GM19452 (cell line): ENCODE measurements at regions not wholly inside any gene's neighbourhood (a gene's known extent, or its start where the extent isn't known, plus 50 kb on each side); places are given as distances from the start of the nearest gene placed in this dataset.

Experiments
- ATAC-seq: cut with Tn5 transposase; IDR thresholded peaks from one replicate; pipeline ENCODE4 v1.9.1; 2021; ENCODE audit not compliant: unreplicated experiment

DNA sequence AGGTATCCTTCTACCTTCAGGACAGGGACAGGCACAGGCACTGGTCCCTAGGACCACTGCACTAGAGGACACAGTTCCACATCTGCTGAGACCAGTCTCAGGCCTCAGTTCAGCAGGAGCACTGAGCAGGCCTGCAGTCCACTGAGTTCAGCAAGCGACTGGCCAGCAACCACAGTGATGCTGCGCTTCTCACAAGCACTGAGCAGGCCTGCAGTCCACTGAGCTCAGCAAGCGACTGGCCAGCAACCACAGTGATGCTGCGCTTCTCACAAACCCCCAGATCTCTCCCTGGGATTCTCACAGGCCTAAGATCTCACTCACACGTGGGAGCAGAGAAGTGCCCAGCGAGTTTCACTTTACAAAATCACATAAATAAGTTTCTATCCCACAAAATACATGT, 140.6 kb downstream of the IRS2 start:
- no peak for ATAC-seq

DNA sequence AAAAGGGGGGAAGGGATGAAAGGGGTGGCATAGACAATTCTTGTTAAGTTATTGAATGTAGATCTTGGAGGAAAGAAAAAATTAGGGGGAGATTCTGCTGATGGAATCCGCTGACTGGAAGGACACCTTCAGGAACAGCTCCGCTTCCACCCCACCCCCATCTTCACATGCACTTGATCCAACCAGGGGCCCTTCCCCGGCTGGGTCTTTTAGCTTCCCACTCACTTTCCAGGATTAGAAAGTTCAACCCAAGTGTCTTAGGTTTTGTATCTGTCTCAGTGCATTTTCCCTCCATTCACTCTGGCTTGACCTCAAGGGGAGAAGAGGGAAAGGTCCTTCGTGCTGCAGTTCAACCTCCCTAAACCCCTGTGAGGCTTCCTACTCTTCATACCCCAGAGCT, 141.4 kb downstream of the IRS2 start:
- ATAC-seq, result no peak

DNA sequence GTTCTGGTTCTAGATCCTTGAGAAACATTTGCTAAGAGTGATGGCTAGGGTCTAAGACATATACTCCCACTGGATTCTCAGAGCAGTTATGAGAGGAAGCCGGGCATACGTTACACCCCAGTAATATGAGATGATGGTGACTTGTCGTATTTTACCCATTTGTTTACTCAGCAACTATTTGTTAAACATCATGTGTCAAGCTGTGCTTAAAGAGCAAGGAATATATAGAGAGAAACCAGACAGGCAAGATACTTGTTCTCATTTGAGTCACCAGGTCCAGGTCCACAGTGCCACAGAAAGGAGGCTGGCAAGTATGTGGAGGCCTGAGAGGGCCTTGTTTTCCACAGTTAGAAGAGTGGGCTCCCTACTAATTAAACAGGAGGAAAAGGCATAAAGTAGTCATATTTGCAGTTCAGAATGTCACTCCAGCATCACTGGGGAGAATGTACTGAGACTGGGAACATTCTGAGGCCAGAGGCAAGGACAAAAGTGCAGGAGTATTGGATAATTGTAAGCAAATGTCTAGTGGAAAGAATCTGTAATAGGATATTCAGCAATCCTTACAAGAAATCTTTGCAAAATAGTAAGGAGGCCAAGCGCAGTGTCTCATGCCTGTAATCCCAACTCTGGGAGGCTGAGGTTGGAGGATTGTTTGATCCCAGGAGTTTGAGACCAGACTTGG, 142.2 kb downstream of the IRS2 start:
- ATAC-seq, result no peak

DNA sequence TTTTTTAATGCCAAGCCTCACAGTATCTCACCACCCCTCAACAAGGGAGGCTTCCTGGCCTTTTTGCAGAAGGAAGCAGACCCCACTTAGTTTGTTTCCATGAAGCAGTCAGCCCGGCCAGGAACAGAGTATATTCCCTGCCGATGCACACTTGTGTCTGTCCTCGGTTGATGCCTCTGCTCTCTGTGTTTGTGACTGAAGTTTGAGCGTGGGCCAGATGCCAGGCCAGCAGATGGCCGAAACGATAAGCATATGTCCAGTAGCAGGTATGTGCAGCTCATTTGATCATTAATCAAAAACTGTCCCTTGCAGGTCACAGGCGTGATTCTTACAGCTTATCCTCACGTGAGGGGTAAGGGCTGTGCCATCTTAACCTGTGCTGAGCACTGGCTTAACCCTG, 144.0 kb downstream of the IRS2 start:
- no peak for ATAC-seq

DNA sequence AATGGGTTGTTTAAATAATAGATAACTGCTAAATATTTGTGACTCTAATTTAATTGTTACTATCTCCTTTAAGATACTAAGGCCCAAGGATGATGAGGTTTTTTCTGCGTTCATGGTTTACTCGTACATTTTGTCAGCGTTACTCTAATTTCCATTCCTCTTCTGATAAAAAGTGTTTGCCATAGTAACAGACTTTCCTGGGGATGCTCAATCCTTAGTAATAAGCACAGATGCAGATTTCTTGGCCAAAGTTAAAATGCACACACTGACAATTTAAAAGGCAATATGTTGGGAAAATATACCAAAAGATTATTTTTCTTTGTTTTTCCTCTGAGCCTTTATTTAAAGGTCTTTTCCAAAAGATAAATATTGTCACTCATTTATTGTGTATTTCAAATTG, 149.6 kb downstream of the IRS2 start:
- no peak for ATAC-seq

DNA sequence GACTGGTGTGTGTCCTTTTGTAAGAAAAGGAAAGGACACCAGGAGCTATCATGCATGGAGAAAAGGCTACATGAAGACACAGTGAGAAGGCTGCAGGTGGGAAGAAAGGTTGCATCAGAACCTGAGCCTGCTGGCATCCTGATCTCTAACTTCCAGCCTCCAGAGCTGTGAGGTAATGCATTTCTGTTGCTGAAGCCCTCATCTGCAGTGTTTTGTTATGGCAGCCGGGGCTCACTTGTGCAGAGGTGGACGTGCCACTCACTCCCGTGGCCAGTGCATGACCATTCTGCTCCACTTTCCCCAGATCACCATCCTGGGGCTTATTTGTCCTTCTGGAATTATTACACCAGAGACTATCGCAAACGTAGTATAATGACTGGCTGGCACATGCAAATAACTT, 155.3 kb downstream of the IRS2 start:
- no peak for ATAC-seq

DNA sequence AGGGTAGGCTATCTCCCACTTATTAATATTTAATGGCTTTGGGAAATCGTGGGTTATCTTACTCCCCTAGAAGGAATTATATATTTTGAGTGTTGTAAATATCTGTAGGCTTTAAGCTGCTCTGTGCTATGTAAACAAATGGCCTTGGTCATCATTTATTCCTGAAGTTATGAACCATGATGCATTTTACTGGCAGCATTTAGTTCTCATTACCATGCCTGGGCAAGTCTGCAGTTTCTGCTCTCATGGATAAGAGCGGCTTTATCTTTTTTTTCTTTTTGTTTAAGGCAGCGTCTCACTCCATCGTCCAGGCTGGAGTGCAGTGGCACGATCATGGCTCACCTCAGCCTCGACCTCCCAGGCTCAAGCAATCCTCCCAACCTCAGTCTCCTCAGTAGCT, 156.1 kb downstream of the IRS2 start:
- no peak for ATAC-seq

DNA sequence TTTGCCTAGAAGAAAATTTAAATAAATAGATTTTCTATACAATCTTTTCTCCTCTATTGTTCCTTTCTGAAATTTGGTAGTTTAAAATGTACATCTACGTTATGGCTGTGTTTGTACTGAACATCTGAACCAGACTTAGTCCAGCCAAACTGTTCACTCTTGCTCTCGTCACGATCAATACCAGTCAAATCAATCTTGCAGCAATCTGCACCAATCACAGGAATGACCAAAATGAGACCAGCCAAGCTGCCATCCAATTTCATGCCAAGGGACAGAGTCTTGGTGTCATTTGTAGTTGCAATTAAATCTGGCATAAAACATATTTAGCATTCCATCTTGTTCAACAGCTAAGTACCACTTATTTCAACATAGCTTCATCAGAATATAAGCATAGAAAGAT, 156.6 kb downstream of the IRS2 start:
- no peak for ATAC-seq

DNA sequence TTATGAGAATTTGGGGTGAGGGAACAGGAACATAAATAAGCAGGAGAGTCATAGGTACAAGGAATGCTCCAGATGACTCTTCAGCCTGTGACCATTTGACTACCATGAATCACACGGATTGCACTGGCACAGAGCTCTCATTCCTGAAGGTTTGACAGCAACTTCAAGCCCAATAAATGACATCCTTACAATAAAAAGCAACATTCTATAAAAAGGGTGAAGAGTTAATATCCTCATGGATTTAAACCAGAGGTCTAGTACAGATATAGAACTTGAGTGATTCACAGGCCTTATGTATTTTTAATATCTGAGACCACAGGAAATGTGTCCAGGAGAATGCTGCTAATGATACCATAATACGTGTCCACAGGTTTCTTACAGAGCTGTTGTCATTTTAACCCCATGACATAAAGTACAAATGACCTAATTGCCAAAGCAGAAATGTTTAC, 158.1 kb downstream of the IRS2 start:
- ATAC-seq, result no peak

DNA sequence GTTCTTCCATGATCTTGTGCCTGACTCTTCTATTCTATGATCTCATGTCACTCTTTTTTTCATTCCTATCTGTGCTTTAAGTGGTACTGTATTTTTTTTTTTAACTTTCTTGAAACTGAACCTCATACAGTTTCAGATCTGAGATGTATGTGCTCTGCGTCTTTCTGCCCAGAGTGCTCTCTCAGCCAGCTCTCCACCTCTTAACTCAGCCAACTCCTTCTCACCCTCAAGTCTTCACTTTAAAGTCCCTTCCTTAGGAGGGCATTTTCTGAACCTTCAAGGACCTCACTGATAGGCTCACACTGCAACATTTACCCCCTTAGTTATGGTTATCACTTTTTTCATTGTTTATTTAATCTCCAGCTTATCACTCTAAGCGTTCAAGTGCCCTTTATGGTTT, 158.7 kb downstream of the IRS2 start:
- no peak for ATAC-seq

DNA sequence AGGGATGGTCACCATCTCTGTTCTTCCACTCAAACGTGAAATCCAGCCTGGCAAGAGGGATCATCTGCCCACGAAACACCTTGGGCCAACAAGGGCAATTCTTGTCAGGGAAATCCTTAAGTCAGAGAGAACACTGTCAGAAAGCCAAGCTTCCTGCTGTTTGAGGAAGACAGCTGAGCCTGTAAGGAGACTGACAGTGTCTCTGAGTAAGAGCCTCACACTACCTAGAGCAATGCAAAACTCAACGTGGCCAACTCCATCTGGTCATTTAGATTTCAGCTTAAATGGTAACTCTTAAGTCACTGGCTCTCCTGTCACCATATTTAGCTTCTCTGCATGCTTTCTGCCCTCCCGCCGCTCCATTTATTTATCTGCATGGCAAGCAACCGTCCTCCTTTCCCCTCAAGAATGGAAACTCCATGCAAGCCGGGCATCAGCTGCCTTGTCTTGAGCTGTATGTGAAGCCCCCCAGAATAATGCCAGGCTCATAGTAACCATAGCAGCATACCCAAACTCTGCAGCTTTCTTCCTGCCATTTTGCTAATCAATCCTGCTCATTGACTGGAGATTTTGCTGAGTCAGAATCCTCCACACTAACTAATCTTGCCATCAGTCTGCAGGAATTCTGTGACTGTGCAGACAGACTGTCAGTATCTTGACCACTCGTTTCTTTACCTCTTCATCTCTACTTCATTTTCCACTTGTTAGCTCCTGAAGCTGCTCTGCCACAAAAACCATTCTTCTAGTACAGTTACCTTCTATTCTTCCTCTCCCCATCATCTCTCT, 159.8 kb downstream of the IRS2 start:
- ATAC-seq, result no peak

DNA sequence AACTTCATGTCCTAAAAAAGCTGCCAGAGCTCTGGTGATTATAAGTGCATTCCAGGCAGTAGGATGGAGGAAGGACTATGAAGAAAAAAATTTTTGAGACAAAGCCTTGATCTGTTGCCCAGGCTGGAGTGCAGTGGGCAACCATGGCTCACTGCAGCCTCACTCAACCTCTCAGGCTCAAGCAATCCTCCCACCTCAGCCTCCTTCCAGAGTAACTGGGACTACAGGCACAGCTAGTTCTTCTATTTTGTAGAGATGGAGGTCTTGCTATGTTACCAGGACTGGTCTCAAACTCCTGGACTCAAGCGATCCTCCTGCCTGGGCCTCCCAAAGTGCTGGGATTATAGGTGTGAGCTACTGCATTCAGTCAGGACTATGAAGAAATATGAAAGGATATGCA, 161.2 kb downstream of the IRS2 start:
- ATAC-seq, result no peak

DNA sequence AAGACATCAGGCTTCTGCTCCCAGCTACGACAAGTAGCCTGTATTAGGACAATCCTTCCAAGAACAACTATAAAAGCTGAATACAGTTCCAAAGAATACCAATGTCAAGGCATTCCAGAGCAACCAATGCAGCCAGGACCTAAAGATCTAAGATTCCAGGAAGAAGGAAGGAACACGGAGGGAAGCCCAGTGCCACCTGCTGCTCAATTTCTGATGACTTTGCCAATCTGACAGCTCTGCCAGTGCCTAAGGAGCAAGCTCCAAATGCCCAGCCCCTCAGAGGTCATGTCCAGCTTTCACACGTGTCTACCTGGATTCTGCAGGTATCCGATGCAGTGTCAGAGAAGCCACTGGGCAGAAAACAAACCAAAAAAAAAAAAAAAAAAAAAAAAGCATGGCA, 164.4 kb downstream of the IRS2 start:
- ATAC-seq, result no peak

DNA sequence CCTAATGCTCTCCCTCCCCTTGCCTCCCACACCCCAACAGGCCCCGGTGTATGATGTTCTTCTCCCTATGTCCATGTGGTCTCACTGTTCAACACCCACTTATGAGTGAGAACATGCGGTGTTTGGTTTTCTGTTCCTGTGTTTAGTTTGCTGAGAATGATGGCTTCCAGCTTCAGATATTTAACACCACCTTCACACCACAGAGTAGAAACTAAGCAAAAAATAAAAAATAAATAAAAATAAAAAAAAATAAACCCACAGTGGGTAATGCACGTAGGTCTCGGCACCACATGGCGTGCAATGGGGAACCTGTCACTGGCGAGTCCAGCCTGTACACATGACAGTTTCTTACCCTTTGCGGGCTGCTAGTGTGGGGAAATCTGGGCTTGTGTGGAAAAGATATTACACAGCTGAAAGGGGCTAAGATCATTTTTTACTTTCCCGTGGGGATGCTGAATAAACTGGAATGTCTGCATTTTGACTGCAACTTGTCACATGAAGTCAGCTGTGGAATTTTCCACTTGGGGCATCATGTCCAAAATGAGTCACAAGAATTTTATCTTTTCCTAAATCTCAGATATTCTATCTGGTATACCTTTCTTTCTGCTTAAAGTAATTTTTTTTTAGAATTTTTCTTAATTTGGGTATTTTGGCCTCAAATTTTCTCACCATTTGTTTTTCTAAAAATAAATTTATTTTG, 170.5 kb downstream of the IRS2 start:
- ATAC-seq, result no peak

DNA sequence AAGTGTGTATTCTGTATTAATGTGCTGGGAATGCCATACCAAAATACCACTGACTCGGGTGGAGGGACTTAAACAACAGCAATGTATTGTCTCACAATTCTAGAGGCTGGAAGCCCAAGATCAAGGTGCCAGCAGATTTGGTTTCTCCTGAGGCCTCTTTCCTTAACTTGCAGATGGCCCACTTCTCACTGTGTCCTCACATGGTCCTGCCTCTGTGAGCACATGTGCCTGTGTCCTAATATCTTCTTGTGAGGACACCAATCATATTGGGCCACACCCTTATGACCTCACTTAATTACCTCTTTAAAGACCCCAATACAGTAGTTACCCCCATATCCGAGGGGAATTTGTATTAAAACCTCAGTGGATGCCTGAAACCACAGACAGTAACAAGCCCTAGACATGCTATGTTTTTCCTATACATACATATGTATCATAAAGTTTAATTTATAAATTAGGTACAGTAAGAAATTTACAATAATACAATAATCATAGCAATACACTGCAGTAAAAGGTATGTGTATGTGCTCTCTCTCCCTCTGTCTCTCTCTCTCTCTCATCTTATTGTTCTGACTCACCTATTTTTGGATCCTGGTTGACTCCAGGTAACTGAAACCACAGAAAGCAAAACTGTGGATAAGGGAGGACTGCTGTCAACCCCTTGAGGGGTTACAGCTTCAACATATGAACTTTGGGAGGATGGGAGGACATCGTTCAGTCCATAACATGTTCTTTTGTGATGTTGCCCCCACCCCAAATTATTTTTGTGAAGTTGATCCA, 174.3 kb downstream of the IRS2 start:
- no peak for ATAC-seq

DNA sequence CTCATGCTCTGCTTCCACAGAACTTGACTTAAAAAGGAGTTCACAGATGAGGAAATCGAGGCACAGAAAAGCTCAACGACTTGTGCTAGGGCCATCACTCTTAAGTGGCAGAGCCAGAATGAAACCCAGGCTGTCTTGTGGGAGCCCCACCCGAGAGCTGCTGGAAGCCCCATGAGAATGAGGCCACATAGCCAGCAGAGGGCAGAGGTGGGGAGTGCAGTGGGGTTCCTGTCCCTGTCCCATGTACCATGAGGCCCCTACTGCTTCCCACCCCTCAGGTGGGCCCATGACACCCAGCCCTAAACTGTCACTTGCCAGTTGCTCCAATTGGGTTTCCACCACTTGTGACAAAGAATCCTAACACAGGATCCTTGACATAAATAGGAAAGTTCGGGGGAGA, 175.9 kb downstream of the IRS2 start:
- ATAC-seq, result no peak

DNA sequence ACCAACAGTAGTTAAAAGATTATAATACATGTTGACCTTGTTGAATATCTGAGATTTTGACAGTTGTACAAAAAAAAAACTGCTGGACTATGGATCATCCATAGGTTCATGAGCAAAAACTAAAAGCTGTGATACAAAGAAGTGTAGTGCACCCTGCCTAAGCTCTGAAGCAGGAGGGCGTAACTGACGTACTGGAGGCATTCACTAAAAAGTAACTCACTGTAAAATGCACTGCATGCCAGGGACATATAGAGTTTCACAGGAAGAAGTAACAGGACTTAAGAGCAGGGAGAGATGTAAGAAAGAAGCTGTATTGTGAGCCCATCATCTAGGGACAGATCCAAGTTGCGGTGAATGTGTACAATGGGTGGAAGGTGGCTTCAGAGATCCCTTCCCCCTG, 177.9 kb downstream of the IRS2 start:
- ATAC-seq, result no peak

DNA sequence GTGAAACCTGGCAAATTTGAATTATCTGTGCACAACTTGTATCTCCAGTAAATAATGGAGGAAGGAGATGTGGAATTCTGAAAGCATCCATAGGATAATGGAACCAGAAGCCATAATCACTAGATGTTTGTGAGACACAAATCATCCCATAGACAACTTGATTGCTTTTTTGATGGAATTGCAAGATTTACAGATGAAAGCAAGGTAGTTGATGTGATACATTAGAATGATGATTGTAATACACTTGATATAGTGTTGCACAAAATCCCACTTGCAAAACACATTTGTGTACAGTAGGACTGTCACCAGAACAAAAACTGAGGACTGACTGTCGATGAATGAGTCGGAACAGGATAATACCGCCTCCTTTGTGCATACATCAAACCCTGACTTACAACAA, 178.3 kb downstream of the IRS2 start:
- no peak for ATAC-seq

DNA sequence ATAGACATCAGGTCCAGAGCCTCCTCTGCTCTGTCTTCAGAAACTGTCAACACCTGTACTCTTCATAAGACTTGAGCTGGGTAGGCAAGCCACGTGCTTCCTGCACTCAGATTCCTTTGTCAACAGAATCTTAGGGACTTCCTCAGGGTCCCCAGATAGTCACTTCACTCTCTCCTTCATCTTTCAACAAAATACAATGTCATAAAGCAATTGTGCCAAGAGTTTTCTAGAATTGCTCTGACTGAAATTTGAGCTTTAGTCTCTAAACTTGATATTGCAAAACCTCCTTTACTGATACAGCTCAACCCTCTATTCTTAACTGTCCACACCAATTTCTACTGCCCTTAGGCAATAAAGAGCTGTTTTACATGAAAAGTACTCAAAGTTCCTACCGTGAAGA, 179.9 kb downstream of the IRS2 start:
- ATAC-seq, result no peak

DNA sequence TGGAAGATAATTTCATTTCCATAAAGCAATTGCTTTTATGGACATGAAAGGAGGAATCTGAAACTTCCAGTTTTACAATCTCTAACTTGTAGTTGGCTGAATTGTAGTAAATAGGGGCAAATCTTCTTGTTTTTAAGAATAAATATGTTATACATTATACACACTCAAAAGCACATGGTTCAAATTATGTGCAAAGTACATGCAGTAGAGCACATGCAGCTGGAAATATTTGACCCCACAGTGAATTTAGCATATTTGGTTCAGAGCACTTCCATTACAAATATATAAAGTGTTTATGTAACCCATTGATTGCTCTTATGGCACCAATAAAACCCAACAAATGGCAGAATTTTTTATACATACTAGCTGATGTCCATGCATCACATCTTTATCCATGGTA, 180.5 kb downstream of the IRS2 start:
- ATAC-seq, result no peak

DNA sequence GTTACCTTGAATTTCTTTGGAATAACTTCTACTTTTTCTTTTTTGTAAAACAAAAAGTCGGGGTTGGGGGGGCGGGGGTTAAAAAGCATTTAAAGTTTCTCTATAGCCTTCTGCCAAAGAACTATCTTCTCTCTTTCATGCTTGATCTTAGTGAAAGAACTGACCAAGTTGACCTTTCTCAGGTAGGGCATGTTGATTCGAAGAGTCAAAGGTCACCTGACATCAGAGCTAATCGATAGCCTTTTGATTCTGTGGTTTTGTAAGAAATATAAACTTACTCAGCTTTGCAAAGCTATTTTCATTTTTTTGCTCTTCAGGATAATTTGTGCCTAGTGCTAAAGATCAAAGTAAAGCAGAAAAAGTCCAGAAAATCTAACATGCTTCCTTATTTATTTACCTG, 181.5 kb downstream of the IRS2 start:
- ATAC-seq, result no peak
